ENCODE measurements at regions not wholly inside any gene's neighbourhood (a gene's known extent, or its start where the extent isn't known, plus 50 kb on each side); places are given as distances from the start of the nearest gene placed in this dataset.

DNA sequence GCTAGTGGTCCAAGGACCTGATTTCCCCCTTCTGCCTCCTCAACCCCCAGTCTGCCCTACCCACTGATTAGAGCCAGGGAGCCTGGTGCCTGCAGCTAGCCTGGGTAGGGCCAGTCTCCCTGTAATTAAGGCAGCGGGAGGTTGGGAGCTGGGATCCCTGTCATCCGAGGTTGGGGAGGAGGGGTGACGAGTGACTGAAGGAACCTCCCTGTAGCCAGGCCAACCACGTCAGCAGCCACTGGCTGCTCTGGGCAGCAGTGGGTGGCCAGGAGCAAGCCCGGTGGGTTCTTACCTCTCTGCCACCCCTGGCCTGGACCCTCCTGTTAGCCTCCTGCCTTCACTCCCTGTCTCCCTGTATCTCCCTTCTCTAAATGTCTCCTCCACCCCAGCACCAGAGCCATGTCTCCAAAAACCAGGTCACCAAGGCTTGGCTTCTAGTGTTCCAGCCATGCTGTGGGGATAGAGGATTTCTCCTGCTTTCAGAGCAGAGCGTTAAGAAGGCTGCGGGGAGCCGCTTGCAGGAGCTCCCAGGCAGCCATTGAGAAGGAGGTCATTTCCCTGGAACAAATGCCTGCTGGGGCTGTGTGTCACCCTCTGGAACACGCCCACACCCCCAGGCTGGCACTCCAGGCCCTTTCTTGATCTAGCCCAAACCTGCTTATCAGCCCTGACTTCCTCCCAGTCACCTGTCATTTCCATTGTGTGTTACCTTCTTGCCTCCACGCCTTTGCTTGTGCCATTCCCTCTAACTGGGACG lies 65.0 kb upstream of the GGTA1 start:
- no peak for DNase-seq (ENCODE audit: low read depth, low spot score)
- Histone ChIP-seq H3K27me3 (ENCODE audit: control insufficient read depth, insufficient read depth, low read length) (no peaks in the 10 kb centered on the region), H3K27ac (ENCODE audit: low read depth, low read length) (no peak overlapping the region), H3K4me3 (ENCODE audit: low read depth, low read length) (no peak overlapping the region), H3K9me3 (ENCODE audit: control insufficient read depth, insufficient read depth, low read length) (no peaks in the 10 kb centered on the region; the same call in 1 of the 2 replicates)
- TF ChIP-seq, protein P1, sequence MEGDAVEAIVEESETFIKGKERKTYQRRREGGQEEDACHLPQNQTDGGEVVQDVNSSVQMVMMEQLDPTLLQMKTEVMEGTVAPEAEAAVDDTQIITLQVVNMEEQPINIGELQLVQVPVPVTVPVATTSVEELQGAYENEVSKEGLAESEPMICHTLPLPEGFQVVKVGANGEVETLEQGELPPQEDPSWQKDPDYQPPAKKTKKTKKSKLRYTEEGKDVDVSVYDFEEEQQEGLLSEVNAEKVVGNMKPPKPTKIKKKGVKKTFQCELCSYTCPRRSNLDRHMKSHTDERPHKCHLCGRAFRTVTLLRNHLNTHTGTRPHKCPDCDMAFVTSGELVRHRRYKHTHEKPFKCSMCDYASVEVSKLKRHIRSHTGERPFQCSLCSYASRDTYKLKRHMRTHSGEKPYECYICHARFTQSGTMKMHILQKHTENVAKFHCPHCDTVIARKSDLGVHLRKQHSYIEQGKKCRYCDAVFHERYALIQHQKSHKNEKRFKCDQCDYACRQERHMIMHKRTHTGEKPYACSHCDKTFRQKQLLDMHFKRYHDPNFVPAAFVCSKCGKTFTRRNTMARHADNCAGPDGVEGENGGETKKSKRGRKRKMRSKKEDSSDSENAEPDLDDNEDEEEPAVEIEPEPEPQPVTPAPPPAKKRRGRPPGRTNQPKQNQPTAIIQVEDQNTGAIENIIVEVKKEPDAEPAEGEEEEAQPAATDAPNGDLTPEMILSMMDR (IDR thresholded peaks at IDR 0.05; ENCODE audit: low read depth, low read length) = no peak
- ChIA-PET POLR2A (no interaction called here), CTCF (interaction anchor here (1.3 kb wide), 1 partner anchor 19 kb away, joined by 5 read pairs; no protein-coding TSS in a partner anchor)

DNA sequence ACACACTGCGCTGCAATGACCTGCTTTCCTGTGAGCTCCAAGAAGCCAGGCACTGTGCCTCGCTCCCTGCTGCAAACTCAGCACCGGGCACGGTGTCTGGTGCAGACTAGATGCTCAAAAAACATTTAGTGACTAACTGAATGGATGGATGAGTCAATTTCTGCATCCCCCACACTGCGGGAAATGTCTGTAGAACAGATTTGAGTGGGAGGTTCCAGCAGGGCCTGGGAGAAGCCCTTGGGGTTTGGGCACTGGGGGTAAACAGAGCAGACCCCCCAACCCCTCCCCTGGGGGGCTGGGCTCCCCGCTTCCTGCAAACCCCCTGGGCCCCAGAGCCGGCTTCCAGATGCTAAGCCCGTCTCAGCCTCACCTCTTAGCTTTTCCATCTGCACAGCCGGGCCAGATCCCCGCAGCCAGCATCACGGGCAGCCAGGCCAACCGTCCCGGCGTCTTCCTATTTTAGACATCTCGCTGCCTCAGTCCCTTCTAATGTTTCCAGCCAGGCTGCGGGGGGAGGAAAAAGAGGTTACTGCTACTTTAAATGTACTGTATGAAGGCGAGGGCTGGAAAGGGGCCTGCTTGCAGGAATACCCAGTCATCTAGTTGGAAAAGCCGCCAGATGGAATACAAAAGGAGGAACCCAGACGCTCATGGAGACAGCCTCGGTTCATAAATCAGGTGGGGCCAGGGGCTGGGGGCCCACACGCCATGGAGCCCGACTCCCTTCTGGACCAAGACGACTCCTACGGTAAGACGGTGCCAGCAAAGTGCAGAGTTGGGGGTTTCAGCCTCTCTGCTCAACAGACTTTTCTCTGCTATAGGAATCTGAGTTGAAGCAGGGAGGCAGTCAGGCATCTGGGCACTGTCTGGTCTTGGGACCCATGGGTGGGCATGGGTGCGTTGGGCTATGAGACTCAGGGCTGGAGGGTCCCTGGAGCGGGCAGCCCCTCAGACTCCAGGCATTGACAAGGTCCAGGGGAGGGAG lies 67.1 kb upstream of the GGTA1 start:
- H3K27ac ChIP-seq (ENCODE audit: low read depth, low read length) = peak overlapping the region; percentile 80
- TF ChIP-seq, protein P1 (IDR thresholded peaks at IDR 0.05; ENCODE audit: low read depth, low read length) = no peak
- H3K27me3 ChIP-seq (ENCODE audit: control insufficient read depth, insufficient read depth, low read length) = no peaks in the 10 kb centered on the region
- peak overlapping the region; percentile 56 for H3K4me3 ChIP-seq (ENCODE audit: low read depth, low read length)
- CTCF ChIA-PET = interaction anchor here (0.6 to 2.2 kb wide), 7 partner anchors 8 to 495 kb away, joined by 3 to 9 read pairs (median 5); no protein-coding TSS in a partner anchor
- DNase-seq (ENCODE audit: low read depth, low spot score) = no peak
- POLR2A ChIA-PET = interaction anchor here (0.6 to 1.1 kb wide), 4 partner anchors 11 to 43 kb away, joined by 3 to 4 read pairs (median 4); no protein-coding TSS in a partner anchor
- H3K9me3 ChIP-seq (ENCODE audit: control insufficient read depth, insufficient read depth, low read length) = no peaks in the 10 kb centered on the region

DNA sequence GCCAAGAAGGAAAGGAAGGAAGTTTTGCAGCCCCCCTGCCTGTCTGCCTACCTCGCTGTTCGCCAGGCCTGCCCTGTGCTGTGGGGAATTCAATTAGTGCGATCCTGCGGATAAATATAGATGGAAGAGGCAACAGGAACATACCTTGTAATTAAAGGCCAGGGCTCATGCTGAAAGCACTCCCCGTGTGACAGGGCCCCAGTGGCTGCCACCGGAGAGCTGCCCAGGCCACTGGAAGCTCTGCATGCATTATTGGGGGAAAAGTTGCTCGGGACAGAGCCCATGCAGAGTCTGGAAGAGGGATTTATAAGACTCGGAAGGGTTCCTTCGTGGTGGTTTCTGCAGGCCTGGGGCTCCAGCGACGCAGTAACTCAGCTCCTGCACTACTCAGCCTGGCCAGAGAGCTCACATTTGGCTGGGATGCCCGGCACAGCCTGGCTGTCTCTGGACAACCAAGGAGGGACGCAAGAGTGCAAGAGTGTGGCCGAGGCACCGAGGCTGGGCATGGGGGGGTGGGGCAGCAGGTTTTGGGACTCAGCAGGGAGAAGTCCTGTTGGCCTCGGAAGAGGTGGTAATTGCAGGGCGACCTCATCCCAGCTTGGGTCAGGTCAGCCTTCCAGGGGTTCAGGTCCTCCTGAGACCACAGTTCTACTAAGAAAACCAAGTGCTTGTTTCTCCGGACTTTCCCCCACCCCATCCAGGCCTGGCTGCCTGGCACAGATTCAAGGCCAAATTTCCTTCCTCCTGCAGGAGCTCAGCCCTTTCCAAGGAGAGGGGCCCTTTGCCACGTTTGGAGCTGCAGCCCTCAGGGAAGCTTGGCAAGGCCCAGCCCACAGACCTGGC lies 68.1 kb upstream of the GGTA1 start:
- POLR2A ChIA-PET = interaction anchor here (1.0 kb wide), 1 partner anchor 31 kb away, joined by 4 read pairs; no protein-coding TSS in a partner anchor
- TF ChIP-seq, protein P1 (IDR thresholded peaks at IDR 0.05; ENCODE audit: low read depth, low read length) = no peak
- Histone ChIP-seq H3K27me3 (ENCODE audit: control insufficient read depth, insufficient read depth, low read length) (no peaks in the 10 kb centered on the region), H3K27ac (ENCODE audit: low read depth, low read length) (peak overlapping the region; percentile 80), H3K4me3 (ENCODE audit: low read depth, low read length) (peak overlapping the region; percentile 56), H3K9me3 (ENCODE audit: control insufficient read depth, insufficient read depth, low read length) (no peaks in the 10 kb centered on the region)
- CTCF ChIA-PET = interaction anchor here (0.6 to 2.2 kb wide), 9 partner anchors 9 to 531 kb away, joined by 3 to 9 read pairs (median 4); no protein-coding TSS in a partner anchor
- no peak for DNase-seq (ENCODE audit: low read depth, low spot score)

DNA sequence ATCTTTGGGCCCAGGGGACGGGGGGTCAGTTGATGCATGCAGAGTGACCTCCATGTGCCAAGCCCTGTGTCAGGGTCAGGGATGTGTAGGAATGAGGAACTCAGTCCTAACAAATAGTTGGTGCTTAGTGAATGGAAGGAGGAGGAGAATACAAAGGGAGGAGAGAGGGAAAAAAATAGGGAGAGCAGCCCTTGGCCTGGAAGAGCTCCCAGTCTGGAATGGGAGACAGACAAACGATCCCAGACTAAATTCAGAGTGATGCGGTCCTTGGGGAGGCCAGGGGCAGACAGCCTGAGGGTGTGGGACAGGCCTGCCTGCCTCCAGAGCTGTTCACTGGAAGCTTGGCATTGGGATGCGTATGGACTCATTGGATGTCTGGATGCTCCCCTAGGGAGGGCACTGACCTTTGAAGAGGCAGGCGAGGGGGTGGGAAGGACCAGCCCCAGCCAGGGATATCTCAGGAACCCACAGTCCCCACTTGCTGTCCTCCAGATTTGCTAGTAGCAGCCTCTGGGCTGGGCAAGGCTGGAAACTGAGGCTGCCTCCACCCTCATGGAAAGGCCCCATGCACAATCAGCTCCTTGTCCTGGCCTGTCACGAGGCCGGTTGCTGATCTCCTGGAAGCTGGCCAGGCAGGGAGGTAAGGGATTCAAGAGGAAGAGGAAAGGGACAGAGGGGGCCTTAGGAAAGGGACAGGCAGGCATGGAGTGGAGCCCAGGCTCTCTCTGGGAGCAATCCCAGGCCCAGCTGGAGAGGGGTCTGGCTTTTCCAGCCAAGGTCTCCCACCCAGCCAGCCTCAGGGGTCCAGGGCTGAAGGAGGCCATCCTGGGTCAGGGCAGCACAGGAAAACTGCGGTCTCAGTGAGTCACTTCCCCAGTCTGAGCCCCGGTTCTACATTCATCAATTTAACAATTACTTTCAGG lies 69.0 kb upstream of the GGTA1 start:
- Histone ChIP-seq H3K27me3 (ENCODE audit: control insufficient read depth, insufficient read depth, low read length) (no peaks in the 10 kb centered on the region), H3K27ac (ENCODE audit: low read depth, low read length) (no peak overlapping the region), H3K4me3 (ENCODE audit: low read depth, low read length) (peak overlapping the region; percentile 56), H3K9me3 (ENCODE audit: control insufficient read depth, insufficient read depth, low read length) (no peaks in the 10 kb centered on the region)
- ChIA-PET POLR2A (no interaction called here), CTCF (interaction anchor here (1.1 to 2.2 kb wide), 4 partner anchors 18 to 530 kb away, joined by 4 to 9 read pairs (median 6); no protein-coding TSS in a partner anchor)
- TF ChIP-seq, protein P1 (IDR thresholded peaks at IDR 0.05; ENCODE audit: low read depth, low read length) = no peak
- DNase-seq (ENCODE audit: low read depth, low spot score) = no peak
